HTR-8/SVneo (cell line): ENCODE measurements at regions not wholly inside any gene's neighbourhood (a gene's known extent, or its start where the extent isn't known, plus 50 kb on each side); places are given as distances from the start of the nearest gene placed in this dataset.

Experiments
- DNase-seq: peaks from one replicate; pipeline ENCODE4 v3.0.0; 2011; ENCODE audit warnings: low spot score, mixed read lengths; ENCODE audit not compliant: insufficient read length
- FAIRE-seq: peaks from 2 replicates; lab custom pipeline; 2011; peaks lifted over from hg19 to GRCh38; lab: Jason Lieb, UNC

DNA sequence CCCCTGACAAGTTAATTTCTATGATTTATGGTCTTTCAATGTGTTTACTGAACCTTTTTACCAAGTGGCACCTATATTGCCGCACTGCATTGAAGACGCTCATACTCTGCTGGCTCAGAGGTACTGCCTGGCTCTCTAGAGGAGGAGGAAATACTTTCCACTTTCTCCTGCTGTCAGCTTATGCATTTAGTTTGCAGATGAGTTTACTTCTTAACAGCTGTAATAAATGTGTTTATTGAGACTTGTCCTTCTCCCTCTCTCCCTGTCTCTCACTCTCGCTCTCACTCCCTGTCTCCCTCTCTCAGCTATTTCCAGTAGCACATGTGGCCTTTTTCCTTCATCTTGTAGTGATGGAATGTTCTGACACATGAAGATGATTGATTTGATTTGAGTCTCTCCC lies 60.3 kb upstream of the SPATA13 start:
- no peak for DNase-seq

DNA sequence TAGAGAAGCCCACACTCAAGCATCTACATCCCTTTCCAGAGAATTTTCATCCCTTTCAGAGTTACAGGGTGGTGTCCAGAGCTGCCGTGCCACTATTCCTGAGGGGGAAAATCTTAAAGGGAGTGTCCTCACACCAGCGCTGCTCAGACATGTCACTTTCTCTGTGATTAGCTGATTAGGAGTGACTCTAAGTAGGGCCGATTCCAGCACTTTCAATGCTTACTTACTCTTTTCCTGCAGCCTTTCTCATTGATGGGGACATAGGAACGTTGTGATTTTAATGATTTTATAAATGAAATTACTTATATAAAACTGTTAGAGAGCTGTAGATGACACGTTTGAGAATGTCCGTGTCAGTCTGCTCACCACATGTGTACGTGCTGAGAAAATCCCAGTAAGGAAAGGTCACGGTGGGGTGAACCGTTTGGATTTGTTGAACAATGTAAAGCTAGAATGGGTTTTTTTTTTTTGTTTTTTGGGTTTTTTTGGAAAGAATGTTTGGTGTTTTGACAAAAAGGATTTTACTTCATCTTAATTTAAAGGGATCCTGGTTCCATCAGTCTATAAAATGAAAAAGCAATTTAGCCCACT lies 56.6 kb upstream of the SPATA13 start:
- DNase-seq = no peak
- no peak for FAIRE-seq

More for the DNA sequence above, 60.3 kb upstream of the SPATA13 start:
- no peak for FAIRE-seq

- FAIRE-seq (no peak), DNase-seq (no peak)
Observed at GRCh38 chr13:24104723-24105122, 55.8 kb upstream of the SPATA13 start.

DNA sequence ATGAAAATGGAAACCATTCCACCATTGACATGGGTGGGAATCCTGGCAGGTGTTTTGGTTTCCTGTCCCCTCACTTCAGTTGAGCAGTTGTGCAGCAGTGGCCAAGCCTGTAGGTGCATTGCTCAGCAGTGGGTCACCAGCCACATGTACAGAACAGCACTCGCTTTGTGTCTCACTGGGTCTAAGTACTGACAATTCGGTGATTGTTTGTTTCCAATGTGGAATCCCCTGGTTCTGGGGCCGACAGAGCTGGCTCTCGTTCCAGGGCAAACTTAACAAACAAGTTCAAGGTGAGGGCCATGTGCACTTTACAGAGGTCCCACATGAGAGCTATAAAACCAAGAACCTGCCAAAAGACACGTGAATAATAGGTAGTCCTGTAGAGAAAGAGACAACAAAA lies 54.1 kb upstream of the SPATA13 start:
- FAIRE-seq = no peak

GRCh38 chr13:24107955-24108614 lies 52.4 kb upstream of the SPATA13 start:
- DNase-seq (no peak), FAIRE-seq (no peak)

More for the DNA sequence above, 54.1 kb upstream of the SPATA13 start:
- no peak for DNase-seq

DNA sequence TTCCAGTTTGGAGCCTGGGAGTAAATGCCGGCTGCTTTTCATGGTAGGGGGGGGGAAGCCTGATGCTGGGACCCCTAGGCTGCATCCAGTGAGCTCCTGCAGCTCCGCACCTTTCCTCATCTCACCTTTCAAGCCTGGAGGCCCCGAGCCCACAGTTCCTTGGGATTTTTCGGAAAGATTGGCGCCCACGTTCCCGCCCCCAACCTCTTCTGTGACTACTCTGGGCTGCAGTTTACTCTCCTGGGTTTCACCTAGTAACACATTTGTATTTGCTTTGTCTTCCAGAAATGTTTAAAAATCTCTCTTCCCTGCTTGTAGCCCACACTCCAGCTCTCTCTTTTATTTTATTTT lies 51.9 kb upstream of the SPATA13 start:
- no peak for DNase-seq
- FAIRE-seq = no peak

- DNase-seq (no peak), FAIRE-seq (no peak)
Observed at GRCh38 chr13:24110011-24110410, 50.5 kb upstream of the SPATA13 start.
